HCT116 (cell line): ENCODE measurements at regions not wholly inside any gene's neighbourhood (a gene's known extent, or its start where the extent isn't known, plus 50 kb on each side); places are given as distances from the start of the nearest gene placed in this dataset.

Experiments used
- ATAC-seq: fragments of 200-7000 bp; cut with Tn5 transposase; 2 replicates; pipeline ENCODE4 v1.9.1; 2020; ENCODE audit warnings: mild to moderate bottlenecking, moderate library complexity
- BruUV-seq: library from RNA; stranded (reverse); fragments of 400-500 nt; replicated peaks from 2 replicates; lab custom pipeline; 2021; lab: Mats Ljungman, UMichigan
- CTCF ChIA-PET: fragments of 300-600 bp; sonication (Branson Sonifier 250); formaldehyde crosslinking; loops from one replicate; lab custom pipeline; 2021; ENCODE audit warnings: antibody characterized with exemption; lab: Charles Lee
- POLR2A ChIA-PET: fragments of 300-600, 350-600 bp; sonication (Branson Sonifier 250); formaldehyde crosslinking; loops from one replicate; lab custom pipeline; 2021; ENCODE audit warnings: antibody characterized with exemption; lab: Charles Lee
- RAD21 ChIA-PET, 2 experiments: fragments of 300-600 bp; sonication (Branson Sonifier 250); formaldehyde crosslinking; loops; one replicate each; lab custom pipeline; 2023; ENCODE audit warnings: low total read pairs in 2 of 2; ENCODE audit not compliant: uncharacterized antibody in 2 of 2, unreplicated experiment in 2 of 2, low non-redundant PET in 1 of 2; lab: Charles Lee
- DNase-seq: peaks from one replicate; pipeline ENCODE4 v3.0.0-alpha.2; 2010; ENCODE audit warnings: low read depth, low spot score
- H2AFZ ChIP-seq: fragments of 200-600 bp; shearing (Covaris generic), sonication (generic); 2 replicates; pipeline ENCODE4 v1.6.1; 2017; ENCODE audit warnings: low read depth, mixed run types, mixed read lengths, antibody characterized with exemption, low read length; ENCODE audit not compliant: poor library complexity, severe bottlenecking
- H3K27ac ChIP-seq: 2 replicates; pipeline ENCODE4 v1.5.1; 2012; ENCODE audit warnings: low read depth, low read length
- H3K27me3 ChIP-seq: fragments of 200-600 bp; sonication (generic); 2 replicates; pipeline ENCODE4 v1.6.1; 2016; ENCODE audit warnings: mixed run types, low read length, mixed read lengths; ENCODE audit not compliant: insufficient read depth
- H3K36me3 ChIP-seq, 2 experiments: fragments of 200-500 bp in 1 of 2; fragments of 200-600 bp in 1 of 2; sonication (Bioruptor generic) in 1 of 2; sonication (generic) in 1 of 2; 2 replicates each; pipeline versions ENCODE4 v1.5.1 to v1.6.1; 2014 to 2016; ENCODE audit warnings: low read length in 2 of 2, inconsistent platforms in 1 of 2, mixed read lengths in 1 of 2, mixed run types in 1 of 2; ENCODE audit not compliant: insufficient read depth in 2 of 2, control insufficient read depth in 1 of 2
- H3K4me1 ChIP-seq, 2 experiments: fragments of 200-600 bp in 1 of 2; sonication (generic) in 1 of 2; 2 replicates each; pipeline versions ENCODE4 v1.5.1 to v1.6.1; 2012 to 2017; ENCODE audit warnings: low read length in 2 of 2, inconsistent platforms in 1 of 2, mild to moderate bottlenecking in 1 of 2, mixed read lengths in 1 of 2, mixed run types in 1 of 2, moderate library complexity in 1 of 2; ENCODE audit not compliant: insufficient read depth in 2 of 2, control insufficient read depth in 1 of 2
- H3K4me2 ChIP-seq: fragments of 200-600 bp; sonication (generic); 2 replicates; pipeline ENCODE4 v1.6.1; 2017; ENCODE audit warnings: mixed run types, low read length, mixed read lengths
- H3K4me3 ChIP-seq, 2 experiments: fragments of 200-600 bp in 1 of 2; sonication (generic) in 1 of 2; replicated peaks in 1 of 2; 2 replicates each; pipeline ENCODE4 v1.5.1; 2011 to 2016; ENCODE audit warnings: low read length in 2 of 2, control low read depth in 1 of 2, low read depth in 1 of 2, mild to moderate bottlenecking in 1 of 2, mixed read lengths in 1 of 2, mixed run types in 1 of 2
- H3K79me2 ChIP-seq: fragments of 200-600 bp; sonication (generic); 2 replicates; pipeline ENCODE4 v1.6.1; 2017; ENCODE audit warnings: mild to moderate bottlenecking, mixed run types, low read length, moderate library complexity, mixed read lengths; ENCODE audit not compliant: insufficient read depth
- H3K9ac ChIP-seq: fragments of 200-600 bp; sonication (generic); 2 replicates; pipeline ENCODE4 v1.6.1; 2016; ENCODE audit warnings: low read length, mixed read lengths
- H3K9me2 ChIP-seq: fragments of 200-600 bp; sonication (generic), shearing (Covaris generic); 2 replicates; pipeline ENCODE4 v1.6.1; 2017; ENCODE audit warnings: mixed run types, mild to moderate bottlenecking, moderate library complexity; ENCODE audit not compliant: insufficient read depth
- H3K9me3 ChIP-seq, 2 experiments: fragments of 200-500 bp in 1 of 2; fragments of 200-600 bp in 1 of 2; sonication (Bioruptor generic) in 1 of 2; sonication (generic) in 1 of 2; 2 replicates each; pipeline ENCODE4 v1.6.1; 2014 to 2017; ENCODE audit warnings: low read length in 2 of 2, mixed read lengths in 2 of 2, inconsistent platforms in 1 of 2, low read depth in 1 of 2, mild to moderate bottlenecking in 1 of 2, mixed run types in 1 of 2, moderate library complexity in 1 of 2; ENCODE audit not compliant: control insufficient read depth in 1 of 2, insufficient read depth in 1 of 2
- H4K20me1 ChIP-seq: fragments of 200-600 bp; sonication (generic), shearing (Covaris generic); 2 replicates; pipeline ENCODE4 v1.6.1; 2017; ENCODE audit warnings: mixed run types, mild to moderate bottlenecking, moderate library complexity; ENCODE audit not compliant: insufficient read depth
- CBX3 ChIP-seq: IDR thresholded peaks from 2 replicates; pipeline ENCODE4 v1.6.1; 2012; ENCODE audit warnings: low read depth
- CTCF ChIP-seq, 3 experiments: fragments of 200-600 bp in 1 of 3; sonication (generic) in 1 of 3; IDR thresholded peaks in 2 of 3; conservative IDR thresholded peaks in 1 of 3; 2 replicates each; pipeline ENCODE4 v1.5.1; 2012 to 2017; ENCODE audit warnings: low read depth in 2 of 3, low read length in 2 of 3, antibody characterized with exemption in 1 of 3, borderline replicate concordance in 1 of 3, control low read depth in 1 of 3, mild to moderate bottlenecking in 1 of 3, mixed read lengths in 1 of 3, mixed run types in 1 of 3, moderate library complexity in 1 of 3; ENCODE audit not compliant: insufficient read depth in 1 of 3
- EGR1 ChIP-seq: IDR thresholded peaks from 2 replicates; pipeline ENCODE4 v1.6.1; 2012; ENCODE audit warnings: low read depth
- EZH2 ChIP-seq: fragments of 200-600 bp; sonication (generic); IDR thresholded peaks from 2 replicates; pipeline ENCODE4 v1.6.1; 2017; ENCODE audit warnings: antibody characterized with exemption, mixed run types
- JUND ChIP-seq: IDR thresholded peaks from 2 replicates; pipeline ENCODE4 v1.6.1; 2012
- MAX ChIP-seq: IDR thresholded peaks from 2 replicates; pipeline ENCODE4 v1.6.1; 2012
- POLR2AphosphoS5 ChIP-seq: IDR thresholded peaks from 2 replicates; pipeline ENCODE4 v1.6.1; 2011; ENCODE audit warnings: mild to moderate bottlenecking, low read depth, low read length, moderate library complexity
- REST ChIP-seq: IDR thresholded peaks from 2 replicates; pipeline ENCODE4 v1.6.1; 2012; ENCODE audit warnings: low read depth
- SP1 ChIP-seq: IDR thresholded peaks from 2 replicates; pipeline ENCODE4 v1.6.1; 2012; ENCODE audit warnings: low read depth
- SRF ChIP-seq: IDR thresholded peaks from 2 replicates; pipeline ENCODE4 v1.6.1; 2012; ENCODE audit warnings: low read depth
- TCF7L2 ChIP-seq: IDR thresholded peaks from 2 replicates; pipeline ENCODE4 v1.7.0; 2011; ENCODE audit warnings: borderline replicate concordance, inconsistent platforms; ENCODE audit not compliant: insufficient read depth, insufficient read length; ENCODE audit errors: extremely low read depth
- ZBTB33 ChIP-seq: IDR thresholded peaks from 2 replicates; pipeline ENCODE4 v1.6.1; 2011; ENCODE audit warnings: mild to moderate bottlenecking, low read length, moderate library complexity; ENCODE audit not compliant: insufficient replicate concordance; ENCODE audit errors: extremely low read depth
- ZFX ChIP-seq: fragments of 450-650 bp; IDR thresholded peaks from 2 replicates; pipeline ENCODE4 v1.6.1; 2017
- ZNF274 ChIP-seq: fragments of 200-500 bp; sonication (Bioruptor generic); IDR thresholded peaks from 2 replicates; pipeline ENCODE4 v1.6.1; 2014; ENCODE audit warnings: mild to moderate bottlenecking, low read depth, low read length, inconsistent platforms
- intact Hi-C: fragments of 100-400 bp; cut with micrococcal nuclease; formaldehyde crosslinking; loops from 2 replicates; pipeline ENCODE4 v1.10.0; 2022

GRCh38 chr5:87946271-87946670, 322.4 kb downstream of the TMEM161B start:
- POLR2A ChIA-PET, result no interaction called here
- H3K9me3 ChIP-seq, result no peaks in the 10 kb centered on the region
- no peaks in the 10 kb centered on the region for H3K27me3 ChIP-seq
- ATAC-seq (no peak), DNase-seq (no peak)
- no peaks in the 10 kb centered on the region for H4K20me1 ChIP-seq
- H3K9me2 ChIP-seq, result no peaks in the 10 kb centered on the region
- no peak overlapping the region for H3K27ac ChIP-seq
- H2AFZ ChIP-seq, result no peak overlapping the region
- no peak overlapping the region for H3K4me2 ChIP-seq
- H3K36me3 ChIP-seq, result no peaks in the 10 kb centered on the region
- H3K79me2 ChIP-seq, result no peaks in the 10 kb centered on the region
- no peak overlapping the region for H3K4me3 ChIP-seq
- TF ChIP-seq CTCF (IDR thresholded peaks at IDR 0.05 in 2 of 3, conservative IDR thresholded peaks at IDR 0.05 in 1 of 3; ENCODE audit: borderline replicate concordance in 1 of 3, insufficient read depth in 1 of 3, low read depth in 2 of 3, low read length in 2 of 3) (no peak), ZBTB33 (no peak), MAX (no peak), TCF7L2 (no peak), JUND (no peak), ZNF274 (no peak), SRF (no peak), EZH2 (no peak), REST (no peak), SP1 (no peak), EGR1 (no peak), ZFX (no peak), CBX3 (no peak), POLR2AphosphoS5 (no peak)
- TF ChIP-seq, all 23 proteins: peak for 0
- Histone ChIP-seq H3K4me1 (no peaks in the 10 kb centered on the region), H3K9ac (no peak overlapping the region)
- no TSS peak for BruUV-seq
- intact Hi-C loops, result no loop called here
- ChIA-PET RAD21 (no interaction called here), CTCF (no interaction called here)
